Activated CD8-positive, alpha-beta T cell treated with anti-CD3 and anti-CD28 coated beads, Interleukin-2, amount 10 ng/mL, durations not matched to agents 7 days and 5 days (primary cell): ENCODE measurements at regions not wholly inside any gene's neighbourhood (a gene's known extent, or its start where the extent isn't known, plus 50 kb on each side); places are given as distances from the start of the nearest gene placed in this dataset.

Experiments used
- ATAC-seq: fragments of 150-1000 bp; cut with Tn5 transposase; one replicate; pipeline ENCODE4 v1.10.0; 2021; ENCODE audit warnings: moderate library complexity
- CTCF ChIA-PET: fragments of 350-600 bp; sonication (Branson Sonifier 250); formaldehyde crosslinking; loops from one replicate; lab custom pipeline; 2021; ENCODE audit warnings: antibody characterized with exemption; lab: Charles Lee
- POLR2A ChIA-PET: fragments of 350-600 bp; sonication (Branson Sonifier 250); formaldehyde crosslinking; loops from one replicate; lab custom pipeline; 2021; ENCODE audit warnings: antibody characterized with exemption; lab: Charles Lee
- DNase-seq: peaks from one replicate; pipeline ENCODE4 v3.0.0-alpha.2; 2020
- H3K27ac Mint-ChIP-seq: one replicate; pipeline ENCODE4 v1.8.0; 2021; ENCODE audit warnings: mild to moderate bottlenecking, mixed read lengths
- H3K27me3 Mint-ChIP-seq: one replicate; pipeline ENCODE4 v1.8.0; 2021; ENCODE audit warnings: low read depth, mixed read lengths
- H3K36me3 Mint-ChIP-seq: one replicate; pipeline ENCODE4 v1.8.0; 2021; ENCODE audit warnings: low read depth, mixed read lengths
- H3K4me1 Mint-ChIP-seq: one replicate; pipeline ENCODE4 v1.8.0; 2021; ENCODE audit warnings: low read depth, mixed read lengths
- H3K4me3 Mint-ChIP-seq: one replicate; pipeline ENCODE4 v1.8.0; 2021; ENCODE audit warnings: mild to moderate bottlenecking, mixed read lengths
- H3K9me3 Mint-ChIP-seq: one replicate; pipeline ENCODE4 v1.8.0; 2022; ENCODE audit warnings: mixed read lengths; ENCODE audit not compliant: insufficient read depth

- Mint-ChIP-seq H3K4me1 (no peaks in the 10 kb centered on the region), H3K36me3 (no peaks in the 10 kb centered on the region), H3K9me3 (no peaks in the 10 kb centered on the region), H3K27me3 (peaks cover 6% of the 10 kb centered on the region), H3K27ac (no peak overlapping the region), H3K4me3 (no peak overlapping the region)
- DNase-seq (no peak), ATAC-seq (no peak)
- POLR2A ChIA-PET = no interaction called here
- CTCF ChIA-PET = no interaction called here
Observed at GRCh38 chr2:215758691-215759090, 254.7 kb downstream of the MREG start.

- H3K4me1 Mint-ChIP-seq = peaks cover 3% of the 10 kb centered on the region
- CTCF ChIA-PET = no interaction called here
- H3K9me3 Mint-ChIP-seq = no peaks in the 10 kb centered on the region
- no peak overlapping the region for H3K4me3 Mint-ChIP-seq
- no peak for ATAC-seq
- H3K36me3 Mint-ChIP-seq = no peaks in the 10 kb centered on the region
- POLR2A ChIA-PET = no interaction called here
- H3K27ac Mint-ChIP-seq = no peak overlapping the region
- no peak for DNase-seq
- peaks cover 13% of the 10 kb centered on the region for H3K27me3 Mint-ChIP-seq
Observed at GRCh38 chr2:215756346-215756730, 257.0 kb downstream of the MREG start.

- Mint-ChIP-seq H3K4me3 (no peak overlapping the region), H3K4me1 (peaks cover 8% of the 10 kb centered on the region), H3K36me3 (no peaks in the 10 kb centered on the region), H3K27ac (no peak overlapping the region), H3K27me3 (peaks cover 13% of the 10 kb centered on the region), H3K9me3 (no peaks in the 10 kb centered on the region)
- ChIA-PET POLR2A (no interaction called here), CTCF (no interaction called here)
- DNase-seq (no peak), ATAC-seq (no peak)
Observed at GRCh38 chr2:215755641-215756345, 257.6 kb downstream of the MREG start.

DNA sequence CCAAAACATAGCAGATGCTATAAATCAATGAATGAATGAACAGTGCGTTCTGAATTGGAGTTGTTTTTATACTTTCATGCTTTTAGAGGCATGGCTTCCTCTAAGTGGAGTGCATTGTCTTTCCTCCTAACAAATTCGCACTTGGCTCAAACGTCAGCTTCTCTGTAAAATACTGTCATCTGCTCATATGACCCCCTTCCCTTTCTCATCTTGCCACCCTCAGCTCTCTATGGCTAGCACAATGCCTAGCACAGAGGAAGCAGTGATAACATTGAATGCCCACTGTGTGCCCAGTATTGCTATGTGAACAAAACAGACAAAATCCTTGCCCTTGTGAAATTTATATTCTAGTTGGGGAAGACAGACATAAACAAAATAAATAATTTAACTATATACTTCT lies 258.8 kb downstream of the MREG start:
- ChIA-PET CTCF (no interaction called here), POLR2A (no interaction called here)
- DNase-seq (no peak), ATAC-seq (no peak)
- Mint-ChIP-seq H3K36me3 (no peaks in the 10 kb centered on the region), H3K9me3 (no peaks in the 10 kb centered on the region), H3K4me1 (peaks cover 16% of the 10 kb centered on the region), H3K4me3 (no peak overlapping the region), H3K27me3 (peaks cover 17% of the 10 kb centered on the region), H3K27ac (no peak overlapping the region)

DNA sequence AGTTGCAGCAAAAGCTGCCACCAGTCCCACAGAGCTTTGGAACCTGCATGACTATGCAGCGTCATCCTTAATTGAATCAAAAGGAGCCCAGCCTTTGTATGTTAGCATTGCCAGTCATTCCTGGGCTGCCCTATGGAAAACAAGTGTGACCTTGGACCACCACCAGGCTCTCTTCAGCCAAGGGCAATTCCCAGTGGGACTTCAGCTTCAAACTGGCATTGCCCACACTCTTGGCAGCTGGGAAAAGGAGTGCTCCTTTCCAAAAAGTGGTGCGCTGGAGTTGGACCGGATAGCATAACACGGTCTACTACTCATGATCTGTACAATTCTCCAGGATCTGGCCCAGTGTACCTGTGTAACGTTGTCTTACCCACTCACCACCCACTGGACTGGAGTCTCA lies 259.5 kb downstream of the MREG start:
- ChIA-PET CTCF (no interaction called here), POLR2A (no interaction called here)
- Mint-ChIP-seq H3K27ac (no peak overlapping the region), H3K27me3 (peaks cover 20% of the 10 kb centered on the region), H3K4me3 (no peak overlapping the region), H3K4me1 (peaks cover 16% of the 10 kb centered on the region), H3K36me3 (no peaks in the 10 kb centered on the region), H3K9me3 (no peaks in the 10 kb centered on the region)
- no peak for ATAC-seq
- DNase-seq = no peak

DNA sequence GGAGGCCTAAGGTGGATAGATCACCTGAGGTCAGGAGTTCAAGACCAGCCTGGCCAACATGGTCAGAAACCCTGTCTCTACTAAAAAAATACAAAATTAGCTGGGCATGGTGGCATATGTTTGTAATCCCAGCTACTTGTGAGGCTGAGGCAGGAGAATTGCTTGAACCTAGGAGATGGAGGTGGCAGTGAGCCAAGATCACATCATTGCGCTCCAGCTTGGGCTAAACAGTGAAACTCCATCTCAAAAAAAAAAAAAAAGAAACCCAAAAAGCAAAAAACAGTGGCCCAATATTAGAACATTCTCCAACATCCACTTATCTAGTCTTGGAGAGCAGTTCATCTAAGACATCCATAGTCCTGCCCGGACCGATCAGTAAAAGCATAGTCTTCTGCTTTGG lies 260.4 kb downstream of the MREG start:
- no peak for DNase-seq
- Mint-ChIP-seq H3K4me3 (no peak overlapping the region), H3K36me3 (no peaks in the 10 kb centered on the region), H3K27me3 (peaks cover 20% of the 10 kb centered on the region), H3K4me1 (peaks cover 16% of the 10 kb centered on the region), H3K27ac (no peak overlapping the region), H3K9me3 (no peaks in the 10 kb centered on the region)
- CTCF ChIA-PET = no interaction called here
- ATAC-seq = no peak
- POLR2A ChIA-PET = no interaction called here

DNA sequence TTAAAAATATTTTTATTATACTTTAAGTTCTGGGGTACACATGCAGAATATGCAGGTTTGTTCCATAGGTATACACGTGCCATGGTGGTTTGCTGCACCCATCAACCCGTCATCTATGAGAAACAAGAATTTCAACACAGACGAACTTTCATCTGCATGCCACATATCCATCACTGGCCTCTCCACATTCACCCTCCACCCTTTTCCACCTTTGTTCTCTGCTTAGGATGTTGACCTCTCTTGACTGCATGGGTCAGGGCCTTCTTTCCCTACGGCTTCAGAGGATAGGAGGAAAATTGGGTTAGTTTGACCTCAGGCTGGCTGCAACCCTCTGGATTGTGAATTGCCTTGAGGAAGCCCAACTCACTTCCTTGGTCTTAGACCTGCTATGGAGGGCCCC lies 260.9 kb downstream of the MREG start:
- Mint-ChIP-seq H3K9me3 (no peaks in the 10 kb centered on the region), H3K27ac (no peak overlapping the region), H3K27me3 (peaks cover 20% of the 10 kb centered on the region), H3K36me3 (no peaks in the 10 kb centered on the region), H3K4me1 (peaks cover 16% of the 10 kb centered on the region), H3K4me3 (no peak overlapping the region)
- no peak for DNase-seq
- ATAC-seq = no peak
- CTCF ChIA-PET = no interaction called here
- POLR2A ChIA-PET = no interaction called here

DNA sequence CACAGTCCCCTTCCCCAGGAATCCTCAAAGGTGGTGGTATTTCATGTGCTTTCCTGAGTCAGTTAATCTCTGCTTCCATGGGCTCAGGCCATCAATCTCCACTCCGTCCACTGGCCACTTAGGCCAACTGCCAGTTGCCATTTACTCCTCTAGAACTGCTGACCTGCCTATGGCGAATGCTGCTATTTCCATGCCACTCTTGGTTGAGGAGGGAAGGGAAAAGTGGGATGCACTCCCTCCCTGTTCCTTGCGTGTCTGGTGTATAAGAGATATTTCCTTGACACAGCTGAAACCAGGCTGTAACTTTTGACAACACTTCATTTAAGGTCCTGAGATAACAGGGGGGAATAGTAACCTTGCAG lies 261.5 kb downstream of the MREG start:
- H3K27ac Mint-ChIP-seq = no peak overlapping the region
- CTCF ChIA-PET = no interaction called here
- POLR2A ChIA-PET = no interaction called here

DNA sequence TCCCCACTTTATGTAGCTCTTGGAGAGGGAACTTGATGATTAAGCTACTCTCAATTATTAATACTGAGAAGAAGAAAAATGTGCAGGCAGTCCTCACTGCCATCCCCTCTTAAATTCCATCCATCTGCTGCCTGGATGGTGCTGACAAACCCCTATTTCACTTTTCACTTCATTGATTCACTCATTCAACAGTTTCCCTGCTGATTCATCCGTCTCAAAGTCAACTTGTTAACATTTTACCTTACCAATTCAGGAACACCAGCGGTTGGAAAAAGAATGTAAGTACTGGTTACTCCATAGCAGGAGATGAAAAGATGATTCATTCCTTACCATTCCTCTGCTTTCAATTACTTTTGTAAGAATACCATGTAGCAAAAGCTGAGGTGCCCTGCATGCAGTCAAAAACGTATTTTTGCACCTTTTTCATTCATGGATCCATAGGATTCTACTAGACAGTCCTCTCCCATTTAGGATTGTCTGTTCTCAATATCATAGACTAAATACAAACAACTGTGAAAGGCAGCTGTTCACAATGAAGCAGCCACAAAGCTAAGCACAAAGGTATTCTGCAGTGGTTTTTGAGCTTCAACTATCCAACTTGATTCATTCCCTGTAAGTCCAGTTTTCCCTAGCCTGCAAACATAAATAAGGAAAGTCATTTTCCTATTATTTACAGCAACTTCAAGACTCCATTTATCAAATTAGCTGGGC lies 262.0 kb downstream of the MREG start:
- CTCF ChIA-PET = no interaction called here
- POLR2A ChIA-PET = no interaction called here
- Mint-ChIP-seq H3K4me3 (no peak overlapping the region), H3K9me3 (no peaks in the 10 kb centered on the region), H3K36me3 (no peaks in the 10 kb centered on the region), H3K27me3 (peaks cover 21% of the 10 kb centered on the region), H3K4me1 (peaks cover 16% of the 10 kb centered on the region), H3K27ac (no peak overlapping the region)
- DNase-seq = no peak
- no peak for ATAC-seq

More for the DNA sequence above, 261.5 kb downstream of the MREG start:
- Mint-ChIP-seq H3K4me3 (no peak overlapping the region), H3K4me1 (peaks cover 16% of the 10 kb centered on the region), H3K27me3 (peaks cover 20% of the 10 kb centered on the region), H3K36me3 (no peaks in the 10 kb centered on the region), H3K9me3 (no peaks in the 10 kb centered on the region)
- DNase-seq = no peak
- ATAC-seq = no peak

- ATAC-seq (peak; percentile 68), DNase-seq (peak; percentile 46)
- Mint-ChIP-seq H3K9me3 (no peaks in the 10 kb centered on the region), H3K36me3 (no peaks in the 10 kb centered on the region), H3K4me3 (no peak overlapping the region), H3K4me1 (peaks cover 16% of the 10 kb centered on the region), H3K27ac (no peak overlapping the region), H3K27me3 (peaks cover 20% of the 10 kb centered on the region)
- ChIA-PET POLR2A (no interaction called here), CTCF (no interaction called here)
Observed at GRCh38 chr2:215750763-215751162, 262.6 kb downstream of the MREG start.

GRCh38 chr2:215749092-215749957 lies 264.0 kb downstream of the MREG start:
- Mint-ChIP-seq H3K4me1 (peaks cover 16% of the 10 kb centered on the region), H3K27ac (no peak overlapping the region), H3K4me3 (no peak overlapping the region), H3K27me3 (peaks cover 16% of the 10 kb centered on the region), H3K9me3 (no peaks in the 10 kb centered on the region), H3K36me3 (no peaks in the 10 kb centered on the region)
- DNase-seq (no peak), ATAC-seq (no peak)
- POLR2A ChIA-PET = no interaction called here
- CTCF ChIA-PET = interaction anchor here (0.8 to 0.9 kb wide), 2 partner anchors 171 to 900 kb away, joined by 3 read pairs; no protein-coding TSS in a partner anchor

DNA sequence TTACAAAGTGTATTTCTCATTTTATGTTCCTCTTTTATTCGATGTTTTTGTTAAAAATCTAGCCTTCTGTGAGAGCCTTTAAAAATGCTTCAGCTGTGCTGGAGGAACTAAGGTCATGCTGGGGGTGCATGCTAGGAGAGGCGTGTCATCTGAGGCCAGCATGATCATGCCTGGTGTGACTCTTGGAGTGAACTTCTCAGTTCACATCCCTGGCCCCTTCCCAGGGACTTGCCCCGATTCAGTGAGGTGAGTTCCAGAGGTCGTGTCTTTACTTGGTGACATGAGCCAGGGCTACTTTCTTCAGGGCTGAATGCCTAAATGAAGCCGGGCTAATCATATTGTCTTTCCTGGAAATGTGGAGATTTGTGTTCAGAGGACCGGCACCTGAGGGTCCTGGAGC lies 264.9 kb downstream of the MREG start:
- Mint-ChIP-seq H3K27ac (no peak overlapping the region), H3K27me3 (peaks cover 14% of the 10 kb centered on the region), H3K9me3 (no peaks in the 10 kb centered on the region), H3K36me3 (no peaks in the 10 kb centered on the region), H3K4me3 (no peak overlapping the region), H3K4me1 (peaks cover 16% of the 10 kb centered on the region)
- POLR2A ChIA-PET = no interaction called here
- CTCF ChIA-PET = interaction anchor here (0.8 kb wide), 1 partner anchor 900 kb away, joined by 3 read pairs; no protein-coding TSS in a partner anchor
- no peak for DNase-seq
- ATAC-seq = no peak
